ENCODE measurements at regions not wholly inside any gene's neighbourhood (a gene's known extent, or its start where the extent isn't known, plus 50 kb on each side); places are given as distances from the start of the nearest gene placed in this dataset.

GRCh38 chrX:131918839-131919238 lies 104.3 kb upstream of the STK26 start:
- DNase-seq (ENCODE audit: extremely low spot score): no peak
- TF ChIP-seq CTCF (IDR thresholded peaks at IDR 0.05; ENCODE audit: control extremely low read depth, extremely low read depth, low read depth, missing control alignments): no peak
- ChIA-PET POLR2A (no interaction called here), CTCF (no interaction called here)

- no peak for DNase-seq (ENCODE audit: extremely low spot score)
- ChIA-PET CTCF (no interaction called here), POLR2A (no interaction called here)
- TF ChIP-seq CTCF (IDR thresholded peaks at IDR 0.05; ENCODE audit: control extremely low read depth, extremely low read depth, low read depth, missing control alignments): no peak
Observed at GRCh38 chrX:131923614-131924250, 99.4 kb upstream of the STK26 start.

GRCh38 chrX:131938749-131939148 lies 84.4 kb upstream of the STK26 start:
- no peak for TF ChIP-seq CTCF (IDR thresholded peaks at IDR 0.05; ENCODE audit: control extremely low read depth, extremely low read depth, low read depth, missing control alignments)
- POLR2A ChIA-PET: no interaction called here
- no peak for DNase-seq (ENCODE audit: extremely low spot score)
- CTCF ChIA-PET: no interaction called here

- DNase-seq (ENCODE audit: extremely low spot score): no peak
- POLR2A ChIA-PET: no interaction called here
- CTCF ChIA-PET: no interaction called here
- no peak for TF ChIP-seq CTCF (IDR thresholded peaks at IDR 0.05; ENCODE audit: control extremely low read depth, extremely low read depth, low read depth, missing control alignments)
Observed at GRCh38 chrX:131942034-131942433, 81.1 kb upstream of the STK26 start.

- TF ChIP-seq CTCF (IDR thresholded peaks at IDR 0.05; ENCODE audit: control extremely low read depth, extremely low read depth, low read depth, missing control alignments): no peak
- ChIA-PET CTCF (no interaction called here), POLR2A (no interaction called here)
- no peak for DNase-seq (ENCODE audit: extremely low spot score)
Observed at GRCh38 chrX:131944936-131945902, 77.9 kb upstream of the STK26 start.

- CTCF ChIA-PET: no interaction called here
- TF ChIP-seq CTCF (IDR thresholded peaks at IDR 0.05; ENCODE audit: control extremely low read depth, extremely low read depth, low read depth, missing control alignments): no peak
- POLR2A ChIA-PET: no interaction called here
- DNase-seq (ENCODE audit: extremely low spot score): no peak
Observed at GRCh38 chrX:131951166-131951565, 71.9 kb upstream of the STK26 start.
